GM21576 (cell line): ENCODE measurements at regions not wholly inside any gene's neighbourhood (a gene's known extent, or its start where the extent isn't known, plus 50 kb on each side); places are given as distances from the start of the nearest gene placed in this dataset.
"Not testable (repeated sequence)": the region's sequence is repeated elsewhere in the genome, so short reads cannot be mapped to it uniquely, and the experiment has no call there.

Experiments used
- ATAC-seq: cut with Tn5 transposase; IDR thresholded peaks from one replicate; pipeline ENCODE4 v1.9.1; 2021; ENCODE audit warnings: mild to moderate bottlenecking, moderate library complexity; ENCODE audit not compliant: unreplicated experiment

DNA sequence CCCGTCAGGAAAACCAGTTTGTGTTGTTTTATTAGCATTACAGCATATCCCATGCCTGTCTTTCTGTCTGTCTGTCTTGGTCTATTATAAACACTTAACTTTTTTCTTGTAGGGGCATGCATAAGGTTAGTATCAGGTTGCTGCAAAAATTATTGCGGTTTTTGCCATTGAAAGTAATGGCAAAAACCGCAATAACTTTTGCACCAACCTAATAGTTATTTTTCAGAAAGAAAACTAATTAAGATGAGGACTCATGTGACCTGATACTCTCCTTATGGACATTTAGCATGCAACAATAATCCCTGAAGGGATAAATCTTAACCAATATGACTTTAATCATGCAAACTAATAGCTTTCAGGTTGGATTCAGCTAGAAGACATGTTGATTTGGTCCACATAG, 326.7 kb upstream of the SUCLG2 start:
- no peak for ATAC-seq

DNA sequence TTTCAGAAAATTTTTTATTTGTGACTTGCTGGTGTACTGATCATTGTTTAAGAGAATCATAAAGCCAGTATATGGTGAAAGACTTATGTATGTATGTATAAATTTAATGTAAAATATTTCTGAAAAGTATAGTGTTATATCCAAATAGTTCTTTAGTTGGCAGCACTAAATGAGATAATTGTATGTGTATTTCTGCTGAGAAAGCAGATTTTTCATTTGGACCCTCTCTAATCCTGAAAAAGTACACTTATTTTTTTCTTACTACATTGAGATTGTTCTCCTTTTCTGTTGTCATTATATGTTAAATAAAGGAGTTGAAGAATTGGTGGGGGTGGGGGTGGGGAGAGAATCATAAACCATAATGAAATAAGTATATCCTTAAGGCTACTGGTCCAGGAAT, 324.9 kb upstream of the SUCLG2 start:
- no peak for ATAC-seq

DNA sequence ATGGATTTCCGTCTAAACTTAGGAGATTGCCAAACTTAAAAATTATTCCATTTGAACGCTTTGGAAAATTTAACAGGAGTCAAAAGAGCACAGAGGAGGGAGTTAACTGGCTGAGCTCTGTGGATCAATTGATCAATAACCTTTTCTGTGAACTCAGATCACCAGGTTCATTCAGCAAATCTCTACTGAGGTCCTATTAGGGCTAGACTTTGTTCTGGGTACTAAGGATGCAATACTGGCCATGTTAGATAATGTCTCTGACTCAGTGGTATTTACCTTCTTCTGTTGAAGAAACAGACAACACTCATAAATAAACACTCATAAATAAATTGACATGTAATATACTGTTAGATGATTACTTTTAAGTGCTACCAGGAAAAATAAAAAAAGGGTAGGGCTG, 323.4 kb upstream of the SUCLG2 start:
- ATAC-seq = no peak

DNA sequence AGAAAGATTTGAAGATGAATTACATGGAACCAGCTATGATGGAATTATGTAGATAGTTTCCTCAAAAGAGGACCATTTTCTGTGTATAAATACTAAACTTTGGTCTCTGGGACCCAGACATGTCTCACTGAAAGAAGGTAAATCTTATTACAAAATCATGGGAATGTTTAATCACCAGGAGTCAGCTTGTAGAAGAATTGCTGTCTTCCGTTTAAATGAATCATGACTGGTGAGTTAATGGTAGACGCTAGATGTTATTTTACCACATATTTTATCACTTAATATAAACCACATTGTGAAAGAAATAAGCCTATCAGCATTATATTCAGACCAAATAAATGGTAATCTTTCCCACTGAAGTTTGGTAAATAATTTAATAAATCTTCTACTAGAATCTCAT, 322.3 kb upstream of the SUCLG2 start:
- no peak for ATAC-seq

DNA sequence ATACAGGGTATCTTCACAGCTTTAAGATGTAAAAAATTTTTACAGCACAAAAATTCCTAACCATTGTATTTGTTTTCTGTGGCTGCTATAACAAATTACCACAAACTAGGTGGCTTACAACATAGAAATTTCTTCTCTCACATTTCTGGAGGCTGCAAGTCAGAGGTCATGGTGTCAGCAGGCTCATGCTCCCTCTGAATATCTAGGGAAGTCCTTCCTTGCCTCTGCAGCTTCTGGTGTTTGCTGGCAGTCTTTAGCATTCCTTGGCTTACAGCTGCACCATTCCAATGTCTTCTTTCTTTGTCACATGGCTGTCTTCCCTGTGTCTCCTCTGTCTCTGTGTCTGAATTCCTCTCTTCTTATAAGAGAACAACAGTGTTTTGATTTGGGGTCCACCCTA, 310.2 kb upstream of the SUCLG2 start:
- ATAC-seq = no peak

DNA sequence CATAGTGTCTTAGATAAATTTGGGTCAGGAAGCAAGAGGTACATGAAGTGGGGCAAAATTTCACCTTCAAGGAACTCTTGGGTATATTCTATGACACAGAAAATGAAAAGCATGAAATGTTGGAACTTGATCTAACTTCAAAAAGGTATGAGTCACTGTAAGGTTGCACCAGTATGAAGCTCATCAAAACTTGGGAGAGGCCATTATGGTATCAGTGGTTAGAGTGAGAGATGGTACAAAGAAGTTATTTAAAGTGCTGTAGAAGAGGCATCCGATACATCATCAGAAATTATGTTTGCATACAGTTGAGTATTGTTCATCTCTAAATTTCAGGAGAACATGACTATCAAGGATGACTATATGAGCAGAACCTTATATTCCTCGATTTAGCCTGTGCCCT, 302.9 kb upstream of the SUCLG2 start:
- no peak for ATAC-seq

DNA sequence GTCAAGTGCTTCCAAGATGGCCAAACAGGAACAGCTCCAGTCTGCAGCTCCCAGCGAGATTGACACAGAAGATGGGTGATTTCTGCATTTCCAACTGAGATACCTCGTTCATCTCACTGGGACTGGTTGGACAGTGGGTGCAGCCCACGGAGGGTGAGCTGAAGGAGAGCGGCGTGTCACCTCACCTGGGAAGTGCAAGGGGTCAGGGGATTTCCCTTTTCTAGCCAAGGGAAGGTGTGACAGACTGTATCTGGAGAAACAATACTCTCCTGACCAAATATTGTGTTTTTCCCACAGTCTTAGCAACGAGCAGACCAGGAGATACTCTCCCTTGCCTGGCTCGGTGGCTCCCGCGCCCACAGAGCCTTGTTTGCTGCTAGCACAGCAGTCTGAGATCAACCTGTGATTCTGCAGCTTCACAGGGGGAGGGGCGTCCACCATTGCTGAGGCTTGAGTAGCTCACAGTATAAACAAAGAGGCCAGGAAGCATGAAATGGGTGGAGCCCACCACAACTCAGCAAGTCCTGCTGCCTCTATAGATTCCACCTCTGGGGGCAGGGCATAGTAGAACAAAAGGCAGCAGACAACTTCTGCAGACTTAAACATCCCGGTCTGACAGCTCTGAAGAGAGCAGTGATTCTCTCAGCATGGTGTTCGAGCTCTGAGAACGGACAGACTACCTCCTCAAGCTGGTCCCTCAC, 293.5 kb upstream of the SUCLG2 start:
- no peak for ATAC-seq

DNA sequence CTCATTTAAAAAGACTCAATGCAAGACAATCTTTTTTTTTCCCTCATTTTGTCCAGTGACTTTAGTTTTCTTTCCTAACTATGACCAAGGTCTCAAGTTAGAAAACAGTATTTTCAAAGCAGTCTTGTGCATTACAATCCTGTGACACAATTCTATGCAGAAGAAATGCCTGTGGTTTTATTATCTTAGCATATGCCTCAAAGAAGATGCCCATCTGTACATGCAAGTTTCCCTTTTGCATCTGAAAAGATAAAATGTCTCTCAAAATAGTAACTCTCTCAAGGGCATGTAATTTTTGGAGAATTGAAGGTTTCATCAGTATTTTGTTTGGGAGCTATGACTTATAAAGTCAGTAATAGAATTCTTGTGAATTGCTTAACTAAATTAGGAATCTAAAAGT, 292.0 kb upstream of the SUCLG2 start:
- no peak for ATAC-seq

DNA sequence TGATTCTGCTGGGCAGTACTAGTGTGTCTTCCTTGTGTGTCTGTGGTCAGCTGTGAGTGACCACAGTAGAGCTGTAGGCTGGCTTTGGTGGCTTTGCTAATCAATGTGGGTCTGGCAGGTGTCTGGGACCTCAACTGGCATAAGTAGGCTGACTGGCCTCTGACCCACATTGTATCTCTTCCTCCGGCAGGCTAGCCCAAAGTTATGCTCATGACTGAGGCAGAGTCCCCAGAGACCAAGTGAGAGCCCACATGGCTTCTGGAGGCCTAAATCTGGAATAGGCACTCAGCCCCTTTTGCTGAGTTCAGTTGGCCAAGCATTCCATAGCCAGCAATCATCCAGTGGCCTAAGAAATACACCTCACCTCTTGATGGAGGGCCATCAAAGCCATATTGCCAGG, 289.1 kb upstream of the SUCLG2 start:
- no peak for ATAC-seq

DNA sequence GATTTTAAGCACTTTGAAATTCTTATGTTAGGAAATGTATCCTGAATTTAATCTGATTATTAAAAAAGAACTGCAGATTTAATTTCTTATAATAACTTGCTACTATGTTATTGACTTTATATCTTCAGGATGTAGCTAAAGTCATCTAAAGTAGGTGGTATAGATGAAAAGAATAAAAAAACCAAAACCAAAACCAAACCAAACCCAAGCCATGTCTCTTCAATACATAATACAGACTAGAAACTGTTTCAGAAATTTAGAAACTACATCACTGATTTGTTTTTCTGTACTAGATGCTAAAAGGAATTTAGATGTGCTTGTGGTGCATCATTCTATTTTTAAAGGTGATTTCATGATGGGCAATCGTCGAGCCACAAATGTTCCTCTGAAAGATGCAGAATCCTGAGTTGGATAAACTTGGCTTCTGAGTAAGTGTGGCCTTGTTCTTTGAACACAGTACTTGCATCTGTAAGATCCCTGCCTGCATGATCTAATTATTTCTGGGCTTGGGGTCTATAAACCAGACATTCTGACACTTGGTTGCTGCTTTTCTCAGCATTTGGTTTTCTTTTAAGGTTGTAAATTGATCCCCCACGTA, 287.1 kb upstream of the SUCLG2 start:
- ATAC-seq = no peak

DNA sequence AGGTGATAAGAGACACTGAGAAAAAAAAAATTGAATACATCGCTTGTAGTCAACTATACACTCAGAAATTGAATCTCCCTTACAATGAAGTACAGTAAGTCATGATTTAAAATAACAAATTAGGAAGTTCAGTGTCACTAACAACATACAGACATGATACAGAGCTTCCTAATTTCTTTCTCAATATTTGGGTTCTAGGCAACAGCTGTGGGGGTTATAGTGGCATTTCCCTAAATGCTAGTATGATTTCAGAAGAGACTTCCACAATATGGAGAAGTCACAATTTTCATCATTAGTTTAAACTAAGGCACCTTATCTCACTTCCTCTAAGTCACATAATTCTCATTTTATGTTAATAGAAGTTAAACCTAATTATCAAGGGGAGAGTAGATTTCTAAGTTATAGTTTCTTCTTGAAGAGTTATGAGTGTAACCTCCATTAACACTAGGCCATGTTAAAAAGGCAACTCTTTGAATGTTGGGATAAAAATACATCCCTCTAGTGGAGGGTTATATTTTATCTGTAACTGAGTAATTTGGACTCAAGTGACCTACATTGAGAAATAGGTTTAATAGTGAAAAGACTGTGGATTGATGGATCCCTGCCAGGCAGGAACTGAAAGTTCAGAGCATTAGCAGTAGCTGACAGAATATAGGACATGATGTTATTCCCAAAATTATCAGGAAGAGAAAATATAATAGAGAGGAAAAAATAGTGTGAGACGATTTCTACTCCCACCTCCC, 286.0 kb upstream of the SUCLG2 start:
- ATAC-seq = no peak

DNA sequence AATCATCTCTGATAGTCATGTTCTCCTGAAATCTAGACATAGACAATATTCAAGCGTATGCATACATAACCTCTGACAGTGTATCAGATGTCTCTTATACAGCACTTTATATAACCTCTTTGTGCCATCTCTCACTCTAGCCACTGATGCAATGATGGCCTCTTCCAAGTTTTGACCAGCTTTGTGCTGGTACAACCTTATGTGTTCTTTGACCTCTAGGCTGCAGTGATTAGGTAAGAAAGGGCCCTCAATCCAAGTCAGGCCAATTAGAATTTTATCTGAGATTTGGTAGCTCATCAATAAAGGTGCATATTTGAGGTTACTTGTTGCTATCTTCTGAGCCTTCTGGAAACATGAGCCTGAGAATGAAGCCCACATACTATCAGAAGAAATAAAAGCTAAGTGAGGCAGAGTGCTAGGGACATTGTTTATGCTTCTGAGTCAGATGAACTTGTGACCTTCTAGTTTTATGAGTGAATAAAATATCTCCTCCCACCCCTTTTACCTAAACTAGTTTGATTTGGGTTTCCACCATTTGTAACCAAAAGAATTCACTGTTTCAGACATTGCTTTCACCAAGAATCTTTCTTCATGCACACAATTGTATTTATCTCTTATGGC, 283.2 kb upstream of the SUCLG2 start:
- no peak for ATAC-seq

DNA sequence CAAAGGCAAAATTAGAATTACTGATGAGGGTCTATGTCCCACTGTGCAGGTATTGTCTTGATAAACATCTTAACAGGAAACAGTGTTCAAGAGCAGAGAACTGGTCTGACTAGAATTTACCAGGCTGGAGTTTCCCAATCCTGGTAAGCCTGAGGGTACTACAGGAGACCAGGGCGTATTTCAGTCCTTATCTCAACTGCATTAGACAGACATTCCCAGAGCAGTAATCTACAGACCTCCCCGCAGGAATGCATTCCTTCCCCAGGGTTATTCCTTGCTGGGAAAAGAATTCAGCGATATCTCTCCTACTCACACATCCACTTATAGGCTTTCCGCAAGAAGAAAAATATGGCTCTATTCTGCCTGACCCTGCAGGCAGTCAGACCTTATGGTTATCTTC, 276.0 kb upstream of the SUCLG2 start:
- not testable (repeated sequence) for ATAC-seq

DNA sequence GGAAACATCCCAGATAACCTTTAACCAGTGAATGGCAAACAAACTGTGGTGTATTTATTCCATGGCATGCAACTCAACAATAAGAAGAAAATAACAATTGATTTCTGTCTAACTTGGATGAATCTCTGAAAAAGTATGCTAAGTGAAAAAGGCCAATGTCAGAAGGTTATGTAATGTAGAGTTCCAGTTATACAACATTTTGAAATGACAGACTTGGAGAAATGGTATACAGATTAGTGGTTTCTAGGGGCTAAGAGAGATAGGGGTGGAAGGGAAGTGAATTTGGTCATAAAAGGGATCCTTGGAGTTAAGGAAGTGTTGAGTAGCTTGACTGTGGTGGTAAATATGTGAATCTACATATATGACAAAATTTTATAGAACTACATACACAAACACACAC, 269.4 kb upstream of the SUCLG2 start:
- ATAC-seq = no peak

DNA sequence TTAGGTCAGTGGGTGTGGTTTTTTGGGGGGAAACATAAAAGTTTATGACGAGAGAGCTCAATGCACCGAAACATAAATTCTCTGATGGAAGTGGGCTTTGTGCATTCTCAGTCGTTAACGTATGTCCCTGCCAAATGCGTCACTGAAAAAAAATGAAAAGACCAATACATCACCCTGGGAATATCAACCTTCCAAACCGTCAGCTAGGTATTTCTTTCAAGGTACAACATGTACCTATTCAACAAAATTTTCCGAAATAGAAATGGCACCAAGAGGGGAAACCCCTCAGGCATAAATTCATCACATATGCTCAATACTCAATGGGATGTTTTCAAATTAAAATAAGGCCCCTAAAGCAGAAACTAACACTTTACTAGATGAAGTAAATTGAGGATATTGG, 266.6 kb upstream of the SUCLG2 start:
- ATAC-seq = no peak

DNA sequence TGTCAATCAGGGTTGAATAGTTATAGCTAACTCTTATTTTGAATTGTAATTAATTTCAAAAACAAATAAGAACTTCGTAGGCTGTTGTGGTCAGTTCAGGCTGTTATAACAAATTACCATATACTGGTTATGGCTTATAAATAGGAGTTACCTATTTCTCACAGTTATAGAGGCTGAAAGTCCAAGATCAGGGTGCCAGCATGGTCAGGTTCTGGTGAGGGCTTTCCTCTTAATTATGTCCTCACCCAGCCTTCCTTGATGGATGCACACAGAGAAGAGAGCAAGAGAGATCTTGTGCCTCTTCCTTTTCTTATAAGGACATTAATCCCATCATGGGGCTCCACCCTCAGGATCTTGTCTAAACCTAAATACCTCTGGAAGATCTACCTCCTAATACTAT, 265.9 kb upstream of the SUCLG2 start:
- ATAC-seq = no peak

DNA sequence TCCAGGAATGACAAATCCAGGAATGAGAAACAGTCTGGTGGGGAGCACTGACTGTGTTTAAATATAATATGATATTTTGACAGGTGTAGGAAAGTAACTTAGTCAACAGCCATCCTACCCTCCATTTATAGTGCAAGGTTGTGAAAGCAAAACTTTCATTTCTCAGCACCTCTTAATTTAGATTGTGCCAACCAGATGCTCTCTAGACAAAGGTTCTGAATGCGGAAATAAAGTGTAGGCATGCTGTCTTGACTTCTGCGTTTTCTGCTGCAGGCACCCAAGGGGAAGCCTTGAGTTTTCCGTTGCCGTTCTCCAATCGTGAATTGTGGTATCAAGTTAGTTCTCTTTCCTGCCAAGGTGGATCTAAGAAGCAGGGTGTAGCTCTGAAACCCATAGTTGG, 261.9 kb upstream of the SUCLG2 start:
- ATAC-seq = no peak

DNA sequence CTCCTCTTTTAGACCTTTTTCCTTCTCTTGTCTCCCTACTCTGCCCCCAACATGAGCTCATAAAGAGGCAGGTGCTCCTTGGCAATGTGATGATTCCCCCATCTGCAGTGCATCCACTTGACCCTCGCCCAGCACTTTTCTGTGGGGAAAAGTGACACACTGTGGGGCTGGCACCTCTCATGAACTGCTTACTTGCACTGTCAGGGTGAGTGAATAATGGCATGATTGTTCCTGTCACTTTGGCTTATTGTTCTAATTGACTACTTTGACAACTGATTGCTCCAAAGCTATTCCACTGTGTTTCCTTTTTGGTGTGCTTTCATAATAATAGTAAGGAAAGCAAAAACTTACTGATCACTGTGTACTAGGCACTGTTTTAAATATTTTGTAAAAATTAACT, 253.3 kb upstream of the SUCLG2 start:
- no peak for ATAC-seq

DNA sequence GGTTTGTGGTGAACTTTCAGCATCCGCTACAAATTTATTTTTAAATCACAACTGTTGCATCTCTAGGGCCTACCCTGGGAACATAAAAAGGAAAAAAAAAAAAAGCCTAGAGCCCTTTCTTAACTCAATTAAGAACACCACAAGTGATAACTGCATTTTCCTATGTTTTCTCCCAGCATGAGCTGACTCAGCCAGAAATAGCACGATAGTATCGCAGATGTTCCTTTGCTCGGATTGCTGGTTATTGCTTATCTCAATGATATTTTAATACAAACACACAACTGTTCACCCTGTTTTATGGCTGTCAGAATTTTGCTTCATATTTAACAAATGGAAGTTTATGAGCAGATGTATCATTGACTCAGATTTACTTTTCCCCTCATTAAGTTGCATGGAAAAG, 251.8 kb upstream of the SUCLG2 start:
- ATAC-seq = no peak

DNA sequence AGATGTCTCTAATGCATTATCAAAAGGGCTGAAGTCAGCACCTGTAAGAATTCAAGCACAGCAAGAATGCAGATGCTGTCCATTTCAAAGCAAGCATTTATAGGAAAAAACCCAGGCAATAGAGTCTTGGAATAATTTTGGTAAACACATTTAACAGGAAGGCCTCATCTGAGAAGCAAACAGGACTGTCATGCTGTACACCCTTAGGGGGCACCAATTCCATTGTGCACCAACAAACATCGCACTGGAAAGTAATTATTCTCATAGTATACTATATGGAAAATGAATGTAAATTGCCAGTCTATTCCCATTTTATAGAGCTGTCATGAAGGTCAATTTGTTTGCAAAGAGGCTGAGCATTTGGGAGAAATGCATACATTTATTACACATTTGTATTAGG, 247.3 kb upstream of the SUCLG2 start:
- no peak for ATAC-seq

DNA sequence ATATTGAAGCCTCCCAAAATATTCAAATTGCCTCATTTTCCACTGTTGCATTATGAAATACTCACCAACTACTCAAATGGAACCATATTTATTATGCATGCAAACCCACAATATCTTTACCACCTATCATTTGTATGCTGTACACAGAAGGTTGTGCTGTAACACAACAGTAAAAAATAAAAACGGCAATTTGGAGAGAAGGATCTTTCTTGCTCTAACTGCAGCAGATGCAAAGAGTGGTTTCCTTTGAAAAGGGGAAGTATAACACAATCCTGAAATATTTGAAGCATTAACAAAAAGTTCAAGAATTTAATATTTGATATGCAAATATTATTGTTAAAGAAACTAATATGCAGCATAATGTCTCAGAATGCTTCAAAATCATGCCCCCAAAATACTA, 244.5 kb upstream of the SUCLG2 start:
- ATAC-seq = no peak
